H9 (cell line): ENCODE measurements at regions not wholly inside any gene's neighbourhood (a gene's known extent, or its start where the extent isn't known, plus 50 kb on each side); places are given as distances from the start of the nearest gene placed in this dataset.
A peak's percentile ranks its signal among the peaks of the same experiment; 100 is the strongest.

Experiments used
- DNase-seq: peaks from one replicate; pipeline ENCODE4 v3.0.0-alpha.2; 2017
- H2AFZ ChIP-seq: one replicate; pipeline ENCODE4 v1.6.1; 2013; ENCODE audit warnings: mild to moderate bottlenecking, low read length, control low read depth, moderate library complexity
- H2AK5ac ChIP-seq: 2 replicates; pipeline ENCODE4 v1.6.1; 2013; ENCODE audit warnings: low read length, control low read depth, mixed read lengths; ENCODE audit not compliant: insufficient read length
- H2BK120ac ChIP-seq: one replicate; pipeline ENCODE4 v1.6.1; 2013; ENCODE audit warnings: low read depth, mild to moderate bottlenecking, low read length, control low read depth, inconsistent platforms; ENCODE audit not compliant: poor library complexity, severe bottlenecking
- H2BK12ac ChIP-seq: 2 replicates; pipeline ENCODE4 v1.6.1; 2013; ENCODE audit warnings: low read length, control low read depth, mixed read lengths, low read depth; ENCODE audit not compliant: insufficient read length
- H2BK15ac ChIP-seq: 2 replicates; pipeline ENCODE4 v1.6.1; 2013; ENCODE audit warnings: low read depth, low read length, control low read depth
- H2BK20ac ChIP-seq: one replicate; pipeline ENCODE4 v1.6.1; 2013; ENCODE audit warnings: low read depth, mild to moderate bottlenecking, low read length, control low read depth, inconsistent platforms; ENCODE audit not compliant: poor library complexity, severe bottlenecking
- H2BK5ac ChIP-seq: 2 replicates; pipeline ENCODE4 v1.6.1; 2013; ENCODE audit warnings: low read length, control low read depth, mixed read lengths; ENCODE audit not compliant: insufficient read length
- H3K14ac ChIP-seq: 2 replicates; pipeline ENCODE4 v1.6.1; 2013; ENCODE audit warnings: low read length, control low read depth; ENCODE audit not compliant: insufficient read depth
- H3K18ac ChIP-seq: 2 replicates; pipeline ENCODE4 v1.6.1; 2013; ENCODE audit warnings: low read depth, mild to moderate bottlenecking, mixed read lengths, low read length, control low read depth; ENCODE audit not compliant: insufficient read length
- H3K23ac ChIP-seq: 2 replicates; pipeline ENCODE4 v1.6.1; 2013; ENCODE audit warnings: low read length, control low read depth, mixed read lengths, low read depth; ENCODE audit not compliant: insufficient read length
- H3K23me2 ChIP-seq: 2 replicates; pipeline ENCODE4 v1.6.1; 2013; ENCODE audit warnings: low read depth, mild to moderate bottlenecking, mixed read lengths, low read length, control low read depth; ENCODE audit not compliant: insufficient read length, poor library complexity, severe bottlenecking
- H3K27ac ChIP-seq: 2 replicates; pipeline ENCODE4 v1.5.1; 2013; ENCODE audit warnings: low read length, control low read depth, mixed read lengths, low read depth; ENCODE audit not compliant: insufficient read length
- H3K27me3 ChIP-seq: 2 replicates; pipeline ENCODE4 v1.6.1; 2013; ENCODE audit warnings: low read length, control low read depth, inconsistent platforms; ENCODE audit not compliant: insufficient read depth
- H3K4ac ChIP-seq: 2 replicates; pipeline ENCODE4 v1.6.1; 2013; ENCODE audit warnings: low read depth, mild to moderate bottlenecking, control low read depth, inconsistent platforms, low read length, moderate library complexity
- H3K4me1 ChIP-seq: 2 replicates; pipeline ENCODE4 v1.6.1; 2013; ENCODE audit warnings: low read length, control low read depth, inconsistent platforms; ENCODE audit not compliant: insufficient read depth
- H3K4me2 ChIP-seq: 2 replicates; pipeline ENCODE4 v1.6.1; 2013; ENCODE audit warnings: low read length, control low read depth, mixed read lengths; ENCODE audit not compliant: insufficient read length, insufficient read depth
- H3K56ac ChIP-seq: 2 replicates; pipeline ENCODE4 v1.6.1; 2013; ENCODE audit warnings: low read depth, mild to moderate bottlenecking, mixed read lengths, low read length, control low read depth; ENCODE audit not compliant: insufficient read length
- H3K79me1 ChIP-seq: 2 replicates; pipeline ENCODE4 v1.6.1; 2013; ENCODE audit warnings: low read depth, mild to moderate bottlenecking, moderate library complexity, low read length, control low read depth, inconsistent platforms; ENCODE audit not compliant: insufficient read depth, poor library complexity, severe bottlenecking
- H3K79me2 ChIP-seq: 2 replicates; pipeline ENCODE4 v1.6.1; 2013; ENCODE audit warnings: low read length, control low read depth, inconsistent platforms; ENCODE audit not compliant: insufficient read depth
- H3K9ac ChIP-seq: 2 replicates; pipeline ENCODE4 v1.6.1; 2013; ENCODE audit warnings: low read length, control low read depth, mixed read lengths; ENCODE audit not compliant: insufficient read length; ENCODE audit errors: extremely low read depth
- H3K9me3 ChIP-seq: one replicate; pipeline ENCODE4 v1.6.1; 2013; ENCODE audit warnings: low read depth, low read length, inconsistent platforms; ENCODE audit not compliant: control insufficient read depth
- H3T11ph ChIP-seq: one replicate; pipeline ENCODE4 v1.6.1; 2013; ENCODE audit warnings: mild to moderate bottlenecking, low read length, control low read depth, inconsistent platforms
- H4K20me1 ChIP-seq: one replicate; pipeline ENCODE4 v1.6.1; 2013; ENCODE audit not compliant: control insufficient read depth, insufficient read length, insufficient read depth
- H4K5ac ChIP-seq: 2 replicates; pipeline ENCODE4 v1.6.1; 2013; ENCODE audit warnings: low read depth, mild to moderate bottlenecking, mixed read lengths, low read length, control low read depth; ENCODE audit not compliant: insufficient read length
- H4K8ac ChIP-seq: replicated peaks from 2 replicates; pipeline ENCODE4 v1.6.1; 2013; ENCODE audit warnings: low read length, control low read depth, mixed read lengths, low read depth; ENCODE audit not compliant: insufficient read length
- H4K91ac ChIP-seq: 2 replicates; pipeline ENCODE4 v1.6.1; 2013; ENCODE audit warnings: low read depth, mild to moderate bottlenecking, moderate library complexity, mixed read lengths, low read length, control low read depth; ENCODE audit not compliant: insufficient read length
- H3K27ac Mint-ChIP-seq, 3 experiments: 2 replicates in 2 of 3; 3 replicates in 1 of 3; pipeline ENCODE4 v1.8.0; 2020 to 2021; ENCODE audit warnings: mixed read lengths in 3 of 3, mild to moderate bottlenecking in 1 of 3, moderate library complexity in 1 of 3
- H3K27me3 Mint-ChIP-seq: 2 replicates; pipeline ENCODE4 v1.8.0; 2021; ENCODE audit warnings: low read depth, mild to moderate bottlenecking, moderate library complexity, mixed read lengths
- H3K36me3 Mint-ChIP-seq, 3 experiments: 2 replicates in 2 of 3; 3 replicates in 1 of 3; pipeline ENCODE4 v1.8.0; 2020 to 2021; ENCODE audit warnings: low read depth in 3 of 3, mixed read lengths in 3 of 3; ENCODE audit not compliant: insufficient read depth in 1 of 3
- H3K4me1 Mint-ChIP-seq, 2 experiments: 2 replicates each; pipeline ENCODE4 v1.8.0; 2020; ENCODE audit warnings: mixed read lengths in 2 of 2
- H3K4me3 Mint-ChIP-seq, 2 experiments: 2 replicates in 1 of 2; 3 replicates in 1 of 2; pipeline ENCODE4 v1.8.0; 2020 to 2021; ENCODE audit warnings: mild to moderate bottlenecking in 2 of 2, mixed read lengths in 2 of 2, moderate library complexity in 1 of 2
- H3K9me3 Mint-ChIP-seq, 2 experiments: 2 replicates in 1 of 2; 3 replicates in 1 of 2; pipeline ENCODE4 v1.8.0; 2020; ENCODE audit warnings: mild to moderate bottlenecking in 2 of 2, mixed read lengths in 2 of 2, moderate library complexity in 1 of 2
- CTCF ChIP-seq: fragments of 200-600 bp; sonication (generic); conservative IDR thresholded peaks from 3 replicates; pipeline ENCODE4 v1.8.0; 2021; ENCODE audit warnings: antibody characterized with exemption, mild to moderate bottlenecking
- WGBS: extraction: QIAGEN DNeasy Blood & Tissue Kit; methylation state at CpG from one replicate; pipeline ENCODE4 v1.1.7; 2013; ENCODE audit warnings: missing lambda C conversion rate, low lambda C conversion rate, mixed read lengths; ENCODE audit not compliant: insufficient read length; ENCODE audit errors: extremely low coverage; 5-methylcytosine and 5-hydroxymethylcytosine counted together

- H3K4ac ChIP-seq: no peak overlapping the region
- H3K79me2 ChIP-seq: no peaks in the 10 kb centered on the region
- WGBS: no CpG with 5 or more reads among the region's 2 CpGs
- no peaks in the 10 kb centered on the region for H4K20me1 ChIP-seq
- Mint-ChIP-seq H3K27ac (peak overlapping the region in 1 of 3 experiments; percentile 65; a peak in 1 of 7 replicates), H3K4me1 (peaks cover 26 to 33% of the 10 kb centered on the region in 2 experiments), H3K4me3 (no peak overlapping the region), H3K9me3 (peaks cover 2 to 6% of the 10 kb centered on the region in 2 experiments; a peak in 3 of 5 replicates), H3K27me3 (peaks cover 10% of the 10 kb centered on the region), H3K36me3 (peaks cover 0 to 8% (median 2%) of the 10 kb centered on the region in 3 experiments; a peak in 3 of 7 replicates)
- H2BK20ac ChIP-seq: no peak overlapping the region
- no peak overlapping the region for H2BK120ac ChIP-seq
- no peaks in the 10 kb centered on the region for H3K79me1 ChIP-seq
- no peak overlapping the region for H3K18ac ChIP-seq
- H2BK12ac ChIP-seq: no peak overlapping the region
- no peak for DNase-seq
- H2AFZ ChIP-seq: no peak overlapping the region
- H2BK5ac ChIP-seq: no peak overlapping the region
- no peak overlapping the region for H3K23ac ChIP-seq
- H3K14ac ChIP-seq: no peak overlapping the region
- no peak overlapping the region for H3K56ac ChIP-seq
- no peak overlapping the region for H4K8ac ChIP-seq
- no peak overlapping the region for H4K5ac ChIP-seq
- no peak overlapping the region for H3K9ac ChIP-seq
- no peak overlapping the region for H3K27ac ChIP-seq
- H3K9me3 ChIP-seq: no peaks in the 10 kb centered on the region
- H3T11ph ChIP-seq: no peak overlapping the region
- H3K4me1 ChIP-seq: peaks cover 7% of the 10 kb centered on the region
- H4K91ac ChIP-seq: no peak overlapping the region
- H3K27me3 ChIP-seq: no peaks in the 10 kb centered on the region
- H3K4me2 ChIP-seq: no peak overlapping the region
- no peaks in the 10 kb centered on the region for H3K23me2 ChIP-seq
- H2AK5ac ChIP-seq: no peak overlapping the region
- H2BK15ac ChIP-seq: no peak overlapping the region
- no peak for TF ChIP-seq CTCF
Observed at GRCh38 chr12:13794706-13795105, 186.7 kb downstream of the GRIN2B start.
